ENCODE measurements at regions not wholly inside any gene's neighbourhood (a gene's known extent, or its start where the extent isn't known, plus 50 kb on each side); places are given as distances from the start of the nearest gene placed in this dataset.

DNA sequence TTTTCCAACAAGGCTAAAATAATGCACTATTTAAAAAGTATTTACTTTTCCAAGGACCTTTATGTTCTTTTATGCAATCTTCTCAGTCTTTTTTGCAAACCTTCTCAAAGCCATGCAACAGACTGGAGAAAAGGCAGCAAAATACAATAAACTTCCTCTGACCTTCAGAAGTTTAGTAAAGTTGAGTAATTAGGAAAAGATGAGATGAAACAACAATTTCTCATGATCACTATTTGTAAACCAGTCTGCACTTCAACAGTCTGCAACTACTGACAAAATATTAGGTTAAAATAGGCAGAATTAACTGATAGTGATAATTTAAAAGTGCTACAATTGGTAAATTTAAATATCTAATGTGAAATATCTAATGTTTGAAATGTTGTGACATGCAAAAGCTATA is 884.9 kb upstream of the PCDH10 start:
- no peak for TF ChIP-seq GATA3 (IDR thresholded peaks at IDR 0.05; ENCODE audit: low read depth, low read length)
- no peak for TF ChIP-seq GATA2 (IDR thresholded peaks at IDR 0.05; ENCODE audit: low read depth, low read length)

Data from SH-SY5Y (cell line).